GM23338 (cell line): ENCODE measurements at regions not wholly inside any gene's neighbourhood (a gene's known extent, or its start where the extent isn't known, plus 50 kb on each side); places are given as distances from the start of the nearest gene placed in this dataset.

Experiments used
- ATAC-seq: fragments of 200-7000 bp; cut with Tn5 transposase; 3 replicates; pipeline ENCODE4 v1.9.1; 2020
- DNase-seq: peaks from one replicate; pipeline ENCODE4 v3.0.0-alpha.2; 2015; ENCODE audit warnings: low spot score
- H2AFZ ChIP-seq: fragments of 200-600 bp; sonication (generic); 2 replicates; pipeline ENCODE4 v1.8.0; 2016; ENCODE audit warnings: antibody characterized with exemption, mild to moderate bottlenecking, moderate library complexity
- H3F3A ChIP-seq: fragments of 200-600 bp; sonication (generic); replicated peaks from 2 replicates; pipeline ENCODE4 v1.8.0; 2017; ENCODE audit warnings: antibody characterized with exemption, mixed run types, low read depth
- H3K27ac ChIP-seq: fragments of 200-600 bp; sonication (generic); 2 replicates; pipeline ENCODE4 v1.6.1; 2016; ENCODE audit warnings: low read depth
- H3K27me3 ChIP-seq: fragments of 200-600 bp; sonication (generic); 2 replicates; pipeline ENCODE4 v1.8.0; 2016; ENCODE audit warnings: mild to moderate bottlenecking, mixed run types, moderate library complexity; ENCODE audit not compliant: insufficient read depth
- H3K36me3 ChIP-seq: fragments of 200-600 bp; sonication (generic); 2 replicates; pipeline ENCODE4 v1.8.0; 2016; ENCODE audit warnings: mild to moderate bottlenecking; ENCODE audit not compliant: insufficient read depth
- H3K4me1 ChIP-seq: fragments of 200-600 bp; sonication (generic); 2 replicates; pipeline ENCODE4 v1.8.0; 2016; ENCODE audit warnings: mild to moderate bottlenecking, moderate library complexity; ENCODE audit not compliant: insufficient read depth
- H3K4me2 ChIP-seq: fragments of 200-600 bp; sonication (generic); 2 replicates; pipeline ENCODE4 v1.7.1; 2017; ENCODE audit warnings: mixed run types
- H3K4me3 ChIP-seq: fragments of 200-600 bp; sonication (generic); 2 replicates; pipeline ENCODE4 v1.6.1; 2016; ENCODE audit warnings: mixed run types
- H3K79me2 ChIP-seq: fragments of 200-600 bp; sonication (generic); replicated peaks from 2 replicates; pipeline ENCODE4 v1.8.0; 2017; ENCODE audit warnings: mild to moderate bottlenecking; ENCODE audit not compliant: insufficient read depth
- H3K9me2 ChIP-seq: fragments of 200-600 bp; sonication (generic); 2 replicates; pipeline ENCODE4 v1.8.0; 2017; ENCODE audit not compliant: insufficient read depth
- H4K20me1 ChIP-seq: fragments of 200-600 bp; sonication (generic); replicated peaks from 2 replicates; pipeline ENCODE4 v1.8.0; 2017; ENCODE audit warnings: mild to moderate bottlenecking; ENCODE audit not compliant: insufficient read depth
- H3K27ac Mint-ChIP-seq: 2 replicates; pipeline ENCODE4 v1.8.0; 2020; ENCODE audit warnings: inconsistent platforms, mild to moderate bottlenecking, moderate library complexity, mixed read lengths
- H3K27me3 Mint-ChIP-seq: 3 replicates; pipeline ENCODE4 v1.8.0; 2022; ENCODE audit warnings: low read depth, mild to moderate bottlenecking, moderate library complexity, mixed read lengths, inconsistent platforms; ENCODE audit not compliant: insufficient read depth, poor library complexity
- H3K36me3 Mint-ChIP-seq: 3 replicates; pipeline ENCODE4 v1.8.0; 2021; ENCODE audit warnings: low read depth, mild to moderate bottlenecking, inconsistent platforms, moderate library complexity, mixed read lengths
- H3K4me1 Mint-ChIP-seq: 3 replicates; pipeline ENCODE4 v1.8.0; 2020; ENCODE audit warnings: mild to moderate bottlenecking, inconsistent platforms, mixed read lengths
- H3K4me3 Mint-ChIP-seq: 3 replicates; pipeline ENCODE4 v1.8.0; 2021; ENCODE audit warnings: moderate library complexity, mild to moderate bottlenecking, inconsistent platforms, mixed read lengths
- H3K9me3 Mint-ChIP-seq: 3 replicates; pipeline ENCODE4 v1.8.0; 2020; ENCODE audit warnings: moderate library complexity, mild to moderate bottlenecking, inconsistent platforms, mixed read lengths
- CREB1 ChIP-seq: fragments of 250-450 bp; sonication (Bioruptor Pico); IDR thresholded peaks from 2 replicates; pipeline ENCODE4 v1.5.0; 2020; ENCODE audit warnings: low read depth, mild to moderate bottlenecking, moderate library complexity
- ETS1 ChIP-seq: IDR thresholded peaks from 2 replicates; pipeline ENCODE4 v1.6.1; 2016; ENCODE audit warnings: antibody characterized with exemption
- EZH2 ChIP-seq: fragments of 200-600 bp; sonication (generic); IDR thresholded peaks from one replicate; pipeline ENCODE4 v1.8.0; 2017; ENCODE audit warnings: antibody characterized with exemption, mild to moderate bottlenecking, low read depth; ENCODE audit not compliant: unreplicated experiment
- EZH2phosphoT487 ChIP-seq: fragments of 200-600 bp; sonication (generic); IDR thresholded peaks from one replicate; pipeline ENCODE4 v1.8.1; 2018; ENCODE audit warnings: antibody characterized with exemption; ENCODE audit not compliant: unreplicated experiment
- JUNB ChIP-seq: IDR thresholded peaks from one replicate; pipeline ENCODE4 v1.6.1; 2016; ENCODE audit warnings: antibody characterized with exemption; ENCODE audit not compliant: unreplicated experiment
- NANOG ChIP-seq: IDR thresholded peaks from 2 replicates; pipeline ENCODE4 v1.6.1; 2016; ENCODE audit warnings: antibody characterized with exemption, borderline replicate concordance
- POLR2AphosphoS5 ChIP-seq: IDR thresholded peaks from 2 replicates; pipeline ENCODE4 v1.6.1; 2016; ENCODE audit warnings: antibody characterized with exemption, low read depth
- STAT1 ChIP-seq: IDR thresholded peaks from one replicate; pipeline ENCODE4 v1.6.1; 2016; ENCODE audit warnings: antibody characterized with exemption; ENCODE audit not compliant: unreplicated experiment
- ZNF114 ChIP-seq: fragments of 250-450 bp; sonication (Bioruptor Pico); IDR thresholded peaks from 2 replicates; pipeline ENCODE4 v1.5.0; 2020; ENCODE audit warnings: mild to moderate bottlenecking, moderate library complexity
- ZNF331 ChIP-seq: fragments of 250-450 bp; sonication (Bioruptor Pico); IDR thresholded peaks from 2 replicates; pipeline ENCODE4 v1.5.0; 2020; ENCODE audit warnings: low read depth, mild to moderate bottlenecking, moderate library complexity
- ZNF462 ChIP-seq: fragments of 250-450 bp; sonication (Bioruptor Pico); IDR thresholded peaks from 2 replicates; pipeline ENCODE4 v1.5.0; 2020; ENCODE audit warnings: mild to moderate bottlenecking, moderate library complexity
- TF ChIP-seq, protein P1 (sequence below), 2 experiments: fragments of 200-600 bp in 1 of 2; sonication (generic) in 1 of 2; conservative IDR thresholded peaks; 2 replicates each; pipeline versions ENCODE4 v1.5.1 to v1.6.1; 2016 to 2017; ENCODE audit warnings: antibody characterized with exemption in 2 of 2, low read depth in 2 of 2, mild to moderate bottlenecking in 2 of 2, moderate library complexity in 1 of 2
- TF ChIP-seq, protein P2 (sequence below): IDR thresholded peaks from one replicate; pipeline ENCODE4 v1.6.1; 2018; ENCODE audit warnings: antibody characterized with exemption; ENCODE audit not compliant: unreplicated experiment

DNA sequence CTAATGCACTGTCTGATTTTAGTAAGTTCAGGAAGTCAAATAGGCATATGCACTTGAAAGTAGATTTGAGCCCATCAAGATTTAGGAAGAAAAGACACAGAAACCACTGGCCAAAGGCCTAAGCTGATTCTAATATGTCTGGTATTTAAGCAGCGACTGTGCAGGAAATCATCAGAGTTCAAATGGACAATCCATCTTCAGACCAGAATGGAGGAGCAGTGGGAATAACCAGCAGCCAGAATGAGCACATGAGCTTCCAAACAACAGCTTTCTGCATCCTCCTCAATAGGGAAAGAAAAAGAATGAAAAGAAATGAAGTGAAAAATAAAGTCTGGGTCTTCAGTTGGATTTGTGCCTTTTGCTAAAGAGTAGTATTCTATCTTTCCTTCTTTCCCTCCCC lies 50.6 kb downstream of the SOD2 start:
- Histone ChIP-seq H3K9me2 (no peaks in the 10 kb centered on the region), H4K20me1 (no peaks in the 10 kb centered on the region), H3K4me3 (no peak overlapping the region), H3K4me1 (no peaks in the 10 kb centered on the region), H3K36me3 (no peaks in the 10 kb centered on the region), H3K79me2 (no peaks in the 10 kb centered on the region), H3K27me3 (no peaks in the 10 kb centered on the region), H3K27ac (no peak overlapping the region), H3K4me2 (no peak overlapping the region), H3F3A (no peaks in the 10 kb centered on the region), H2AFZ (no peak overlapping the region)
- no peak overlapping the region for H3K4me3 Mint-ChIP-seq
- DNase-seq (no peak), ATAC-seq (no peak)
- H3K27ac Mint-ChIP-seq, result no peak overlapping the region
- peaks cover 35% of the 10 kb centered on the region for H3K9me3 Mint-ChIP-seq
- no peak for TF ChIP-seq ETS1
- no peak for TF ChIP-seq EZH2phosphoT487
- TF ChIP-seq EZH2, result no peak
- no peak for TF ChIP-seq JUNB
- TF ChIP-seq ZNF331, result no peak
- TF ChIP-seq POLR2AphosphoS5, result no peak
- no peak for TF ChIP-seq ZNF114
- no peak for TF ChIP-seq CREB1
- TF ChIP-seq ZNF462 (CRISPR knock-in tag), result no peak
- TF ChIP-seq, protein P1, sequence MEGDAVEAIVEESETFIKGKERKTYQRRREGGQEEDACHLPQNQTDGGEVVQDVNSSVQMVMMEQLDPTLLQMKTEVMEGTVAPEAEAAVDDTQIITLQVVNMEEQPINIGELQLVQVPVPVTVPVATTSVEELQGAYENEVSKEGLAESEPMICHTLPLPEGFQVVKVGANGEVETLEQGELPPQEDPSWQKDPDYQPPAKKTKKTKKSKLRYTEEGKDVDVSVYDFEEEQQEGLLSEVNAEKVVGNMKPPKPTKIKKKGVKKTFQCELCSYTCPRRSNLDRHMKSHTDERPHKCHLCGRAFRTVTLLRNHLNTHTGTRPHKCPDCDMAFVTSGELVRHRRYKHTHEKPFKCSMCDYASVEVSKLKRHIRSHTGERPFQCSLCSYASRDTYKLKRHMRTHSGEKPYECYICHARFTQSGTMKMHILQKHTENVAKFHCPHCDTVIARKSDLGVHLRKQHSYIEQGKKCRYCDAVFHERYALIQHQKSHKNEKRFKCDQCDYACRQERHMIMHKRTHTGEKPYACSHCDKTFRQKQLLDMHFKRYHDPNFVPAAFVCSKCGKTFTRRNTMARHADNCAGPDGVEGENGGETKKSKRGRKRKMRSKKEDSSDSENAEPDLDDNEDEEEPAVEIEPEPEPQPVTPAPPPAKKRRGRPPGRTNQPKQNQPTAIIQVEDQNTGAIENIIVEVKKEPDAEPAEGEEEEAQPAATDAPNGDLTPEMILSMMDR (conservative IDR thresholded peaks at IDR 0.05; ENCODE audit: low read depth in 2 of 2), result no peak
- TF ChIP-seq, protein P2, sequence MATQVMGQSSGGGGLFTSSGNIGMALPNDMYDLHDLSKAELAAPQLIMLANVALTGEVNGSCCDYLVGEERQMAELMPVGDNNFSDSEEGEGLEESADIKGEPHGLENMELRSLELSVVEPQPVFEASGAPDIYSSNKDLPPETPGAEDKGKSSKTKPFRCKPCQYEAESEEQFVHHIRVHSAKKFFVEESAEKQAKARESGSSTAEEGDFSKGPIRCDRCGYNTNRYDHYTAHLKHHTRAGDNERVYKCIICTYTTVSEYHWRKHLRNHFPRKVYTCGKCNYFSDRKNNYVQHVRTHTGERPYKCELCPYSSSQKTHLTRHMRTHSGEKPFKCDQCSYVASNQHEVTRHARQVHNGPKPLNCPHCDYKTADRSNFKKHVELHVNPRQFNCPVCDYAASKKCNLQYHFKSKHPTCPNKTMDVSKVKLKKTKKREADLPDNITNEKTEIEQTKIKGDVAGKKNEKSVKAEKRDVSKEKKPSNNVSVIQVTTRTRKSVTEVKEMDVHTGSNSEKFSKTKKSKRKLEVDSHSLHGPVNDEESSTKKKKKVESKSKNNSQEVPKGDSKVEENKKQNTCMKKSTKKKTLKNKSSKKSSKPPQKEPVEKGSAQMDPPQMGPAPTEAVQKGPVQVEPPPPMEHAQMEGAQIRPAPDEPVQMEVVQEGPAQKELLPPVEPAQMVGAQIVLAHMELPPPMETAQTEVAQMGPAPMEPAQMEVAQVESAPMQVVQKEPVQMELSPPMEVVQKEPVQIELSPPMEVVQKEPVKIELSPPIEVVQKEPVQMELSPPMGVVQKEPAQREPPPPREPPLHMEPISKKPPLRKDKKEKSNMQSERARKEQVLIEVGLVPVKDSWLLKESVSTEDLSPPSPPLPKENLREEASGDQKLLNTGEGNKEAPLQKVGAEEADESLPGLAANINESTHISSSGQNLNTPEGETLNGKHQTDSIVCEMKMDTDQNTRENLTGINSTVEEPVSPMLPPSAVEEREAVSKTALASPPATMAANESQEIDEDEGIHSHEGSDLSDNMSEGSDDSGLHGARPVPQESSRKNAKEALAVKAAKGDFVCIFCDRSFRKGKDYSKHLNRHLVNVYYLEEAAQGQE, result no peak
- no peak for TF ChIP-seq NANOG
- no peak for TF ChIP-seq STAT1
- H3K36me3 Mint-ChIP-seq, result peaks cover 21% of the 10 kb centered on the region; the same call in 2 of the 3 replicates
- peaks cover 2% of the 10 kb centered on the region for H3K27me3 Mint-ChIP-seq
- H3K4me1 Mint-ChIP-seq, result no peaks in the 10 kb centered on the region
